Endothelial cell of umbilical vein (primary cell): ENCODE measurements at regions not wholly inside any gene's neighbourhood (a gene's known extent, or its start where the extent isn't known, plus 50 kb on each side); places are given as distances from the start of the nearest gene placed in this dataset.

Experiments used
- BruUV-seq: library from RNA; stranded (reverse); fragments of 400-500 nt; replicated peaks from 2 replicates; lab custom pipeline; 2021; lab: Mats Ljungman, UMichigan
- CTCF ChIA-PET: fragments of 300-600, 350-600 bp; sonication (Branson Sonifier 250); formaldehyde crosslinking; loops from one replicate; lab custom pipeline; 2021; ENCODE audit warnings: antibody characterized with exemption, inconsistent platforms; lab: Charles Lee
- POLR2A ChIA-PET: fragments of 300-600, 350-600 bp; sonication (Branson Sonifier 250); formaldehyde crosslinking; loops from one replicate; lab custom pipeline; 2021; ENCODE audit warnings: antibody characterized with exemption, inconsistent platforms; lab: Charles Lee
- DNase-seq: peaks from one replicate; pipeline ENCODE4 v3.0.0-alpha.2; 2011; ENCODE audit warnings: low read depth, low spot score
- FAIRE-seq: peaks from 2 replicates; lab custom pipeline; 2011; peaks lifted over from hg19 to GRCh38; lab: Jason Lieb, UNC
- H2AFZ ChIP-seq: 2 replicates; pipeline ENCODE4 v1.6.0; 2012; ENCODE audit warnings: low read depth, low read length, control low read depth, inconsistent platforms
- H3K27ac ChIP-seq: 2 replicates; pipeline ENCODE4 v1.5.1; 2011; ENCODE audit warnings: low read depth, mild to moderate bottlenecking, control low read depth, low read length, moderate library complexity; ENCODE audit not compliant: insufficient read depth
- H3K27me3 ChIP-seq, 2 experiments: 2 replicates each; pipeline versions ENCODE4 v1.6.0 to v1.6.1; 2011; ENCODE audit warnings: low read length in 2 of 2, mixed read lengths in 1 of 2; ENCODE audit not compliant: control insufficient read depth in 2 of 2, insufficient read depth in 2 of 2
- H3K36me3 ChIP-seq, 2 experiments: 2 replicates in 1 of 2; 3 replicates in 1 of 2; pipeline ENCODE4 v1.5.1; 2011; ENCODE audit warnings: low read length in 2 of 2, mild to moderate bottlenecking in 1 of 2, moderate library complexity in 1 of 2; ENCODE audit not compliant: control insufficient read depth in 2 of 2, insufficient read depth in 2 of 2; ENCODE audit errors: extremely low read depth in 1 of 2
- H3K4me1 ChIP-seq: 3 replicates; pipeline ENCODE4 v1.5.1; 2011; ENCODE audit warnings: mild to moderate bottlenecking, low read length; ENCODE audit not compliant: control insufficient read depth, insufficient read depth; ENCODE audit errors: extremely low read depth
- H3K4me2 ChIP-seq: 2 replicates; pipeline ENCODE4 v1.6.1; 2011; ENCODE audit warnings: low read length, control low read depth, mixed read lengths; ENCODE audit not compliant: insufficient read depth
- H3K4me3 ChIP-seq, 3 experiments: fragments of 200-600 bp in 1 of 3; sonication (generic), shearing (Covaris generic) in 1 of 3; replicated peaks in 1 of 3; 2 replicates each; pipeline ENCODE4 v1.5.1; 2011 to 2016; ENCODE audit warnings: control low read depth in 3 of 3, low read length in 3 of 3, mild to moderate bottlenecking in 2 of 3, inconsistent platforms in 1 of 3, low read depth in 1 of 3, moderate library complexity in 1 of 3; ENCODE audit not compliant: insufficient read depth in 1 of 3
- H3K79me2 ChIP-seq: 2 replicates; pipeline ENCODE4 v1.6.0; 2012; ENCODE audit warnings: low read length, inconsistent platforms; ENCODE audit not compliant: control insufficient read depth, insufficient read depth
- H3K9ac ChIP-seq: replicated peaks from 2 replicates; pipeline ENCODE3; 2011; ENCODE audit warnings: low read length, control low read depth; ENCODE audit not compliant: insufficient read depth; ENCODE audit errors: extremely low read depth
- H3K9me1 ChIP-seq: replicated peaks from 3 replicates; pipeline ENCODE4 v1.6.0; 2011; ENCODE audit warnings: mild to moderate bottlenecking, low read length; ENCODE audit not compliant: control insufficient read depth, insufficient read depth; ENCODE audit errors: extremely low read depth
- H3K9me3 ChIP-seq: replicated peaks from 2 replicates; pipeline ENCODE4 v1.5.1; 2012; ENCODE audit warnings: low read length, inconsistent platforms; ENCODE audit not compliant: control insufficient read depth, insufficient read depth
- H4K20me1 ChIP-seq: replicated peaks from 2 replicates; pipeline ENCODE3; 2011; ENCODE audit warnings: mild to moderate bottlenecking, low read length; ENCODE audit not compliant: control insufficient read depth, insufficient read depth; ENCODE audit errors: extremely low read depth
- EZH2 ChIP-seq: IDR thresholded peaks from 2 replicates; pipeline ENCODE4 v1.6.1; 2012; ENCODE audit warnings: borderline replicate concordance, low read depth, mild to moderate bottlenecking, moderate library complexity, low read length, inconsistent platforms; ENCODE audit not compliant: severe bottlenecking
- FOS ChIP-seq: IDR thresholded peaks from 2 replicates; pipeline ENCODE4 v1.6.1; 2011; ENCODE audit warnings: mild to moderate bottlenecking, low read length, moderate library complexity, borderline replicate concordance; ENCODE audit not compliant: insufficient read depth
- GATA2 ChIP-seq: IDR thresholded peaks from 2 replicates; pipeline ENCODE4 v1.7.0; 2011; ENCODE audit warnings: low read depth, mild to moderate bottlenecking, moderate library complexity, mixed read lengths, low read length; ENCODE audit not compliant: insufficient read length, insufficient read depth
- JUN ChIP-seq: IDR thresholded peaks from 2 replicates; pipeline ENCODE4 v1.6.1; 2011; ENCODE audit warnings: borderline replicate concordance, low read depth; ENCODE audit not compliant: insufficient read length, insufficient read depth
- MYC ChIP-seq: IDR thresholded peaks from one replicate; pipeline ENCODE4 v1.6.1; 2011; ENCODE audit warnings: mild to moderate bottlenecking, low read depth, low read length
- POLR2A ChIP-seq: IDR thresholded peaks from 2 replicates; pipeline ENCODE4 v1.6.1; 2012; ENCODE audit warnings: low read depth, mild to moderate bottlenecking, control low read depth, low read length
- POLR2AphosphoS5 ChIP-seq: IDR thresholded peaks from 2 replicates; pipeline ENCODE4 v1.6.1; 2012; ENCODE audit warnings: low read depth, mild to moderate bottlenecking, control low read depth, low read length, moderate library complexity; ENCODE audit not compliant: insufficient read depth
- dilution Hi-C: fragments of 300-500 bp; cut with MboI; formaldehyde crosslinking; loops from one replicate; pipeline ENCODE4 v1.15.0; 2019; ENCODE audit warnings: low sequenced_read_pairs; ENCODE audit not compliant: extremely low pct_ligation_motif_present
- intact Hi-C: fragments of 100-400 bp; cut with micrococcal nuclease; formaldehyde crosslinking; loops from one replicate; pipeline ENCODE4 v1.10.0; 2022
- TF ChIP-seq, protein P1 (sequence below): IDR thresholded peaks from 2 replicates; pipeline ENCODE4 v1.6.1; 2011; ENCODE audit not compliant: insufficient read depth, insufficient read length
- TF ChIP-seq, protein P2 (sequence below), 2 donors: IDR thresholded peaks; 1 replicate in 1 of 2; 2 replicates in 1 of 2; pipeline ENCODE4 v1.5.1; 2011; ENCODE audit warnings: low read length in 2 of 2, mild to moderate bottlenecking in 2 of 2, moderate library complexity in 2 of 2, control low read depth in 1 of 2, inconsistent platforms in 1 of 2, low read depth in 1 of 2; ENCODE audit not compliant: insufficient read depth in 1 of 2; ENCODE audit errors: extremely low read depth in 1 of 2

DNA sequence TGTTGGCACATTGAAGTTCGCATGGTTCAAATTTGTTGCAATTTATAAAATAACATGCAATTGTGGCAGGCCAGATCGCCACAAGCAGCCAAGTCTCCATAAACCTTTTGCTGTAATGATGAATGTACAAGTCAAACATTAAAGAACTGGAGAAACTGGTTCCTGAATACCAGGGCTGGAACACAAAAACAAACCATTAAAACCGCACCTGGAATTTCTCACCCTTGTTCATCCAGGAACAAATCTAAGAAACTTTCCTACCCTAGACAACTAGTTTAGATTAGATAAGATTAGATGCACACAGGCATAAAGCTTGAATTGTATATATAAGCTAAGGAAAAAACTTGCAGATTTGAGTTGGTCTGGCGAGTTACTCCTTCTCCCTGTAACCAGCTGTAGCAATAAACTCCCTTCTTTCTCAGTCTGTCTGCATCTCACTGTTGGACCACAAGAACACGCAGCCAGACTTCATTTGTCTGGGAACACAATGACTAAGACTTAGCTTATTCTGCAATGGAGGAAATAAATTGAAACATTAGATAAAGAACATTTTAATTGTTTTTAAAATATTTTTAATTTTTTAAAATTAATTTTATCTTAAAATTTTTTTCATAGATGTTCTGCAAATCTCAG lies 1835.5 kb upstream of the LRRTM1 start:
- Histone ChIP-seq H4K20me1 (no peaks in the 10 kb centered on the region), H3K79me2 (no peaks in the 10 kb centered on the region), H3K4me2 (no peak overlapping the region), H3K27me3 (no peaks in the 10 kb centered on the region), H2AFZ (no peak overlapping the region), H3K9ac (no peak overlapping the region), H3K9me3 (no peaks in the 10 kb centered on the region), H3K4me3 (no peak overlapping the region), H3K36me3 (no peaks in the 10 kb centered on the region), H3K4me1 (no peaks in the 10 kb centered on the region), H3K9me1 (no peaks in the 10 kb centered on the region), H3K27ac (no peak overlapping the region)
- ChIA-PET POLR2A (no interaction called here), CTCF (interaction anchor here (0.7 kb wide), 1 partner anchor 24 kb away, joined by 3 read pairs; no protein-coding TSS in a partner anchor)
- BruUV-seq, result no TSS peak
- intact Hi-C loops, result no loop called here
- TF ChIP-seq POLR2A (no peak), FOS (no peak)
- TF ChIP-seq, protein P1, sequence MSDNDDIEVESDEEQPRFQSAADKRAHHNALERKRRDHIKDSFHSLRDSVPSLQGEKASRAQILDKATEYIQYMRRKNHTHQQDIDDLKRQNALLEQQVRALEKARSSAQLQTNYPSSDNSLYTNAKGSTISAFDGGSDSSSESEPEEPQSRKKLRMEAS, result no peak
- no peak for DNase-seq
- dilution Hi-C loops, result no loop called here
- no peak for FAIRE-seq

DNA sequence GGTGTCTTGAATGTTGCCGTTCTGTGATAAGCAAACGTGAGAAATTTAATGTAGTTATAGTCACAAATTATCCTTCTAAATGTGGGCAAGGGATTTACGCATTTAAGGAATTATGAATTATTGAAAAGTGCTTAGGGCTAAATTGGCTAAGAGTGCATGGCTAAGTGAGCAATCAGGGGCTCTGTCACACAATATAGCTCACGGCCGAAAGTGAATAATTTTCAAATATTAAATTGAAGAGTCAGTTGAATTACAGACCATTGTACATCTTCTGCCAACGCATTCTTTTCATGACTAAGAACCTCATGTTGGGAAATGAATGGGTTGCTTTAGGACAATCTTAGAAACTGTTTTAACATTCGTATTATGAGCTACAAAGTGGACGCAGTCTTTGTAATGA lies 1832.9 kb upstream of the LRRTM1 start:
- intact Hi-C loops (no loop called here), dilution Hi-C loops (no loop called here)
- DNase-seq (no peak), FAIRE-seq (no peak)
- Histone ChIP-seq H3K4me3 (no peak overlapping the region), H3K9me1 (no peaks in the 10 kb centered on the region), H3K27ac (no peak overlapping the region), H4K20me1 (no peaks in the 10 kb centered on the region), H3K9ac (no peak overlapping the region), H3K27me3 (no peaks in the 10 kb centered on the region), H3K79me2 (no peaks in the 10 kb centered on the region), H2AFZ (no peak overlapping the region), H3K9me3 (no peaks in the 10 kb centered on the region), H3K4me1 (no peaks in the 10 kb centered on the region), H3K36me3 (no peaks in the 10 kb centered on the region), H3K4me2 (no peak overlapping the region)
- BruUV-seq, result no TSS peak
- TF ChIP-seq MYC, result no peak
- TF ChIP-seq GATA2, result no peak
- no peak for TF ChIP-seq POLR2AphosphoS5
- TF ChIP-seq, protein P2, sequence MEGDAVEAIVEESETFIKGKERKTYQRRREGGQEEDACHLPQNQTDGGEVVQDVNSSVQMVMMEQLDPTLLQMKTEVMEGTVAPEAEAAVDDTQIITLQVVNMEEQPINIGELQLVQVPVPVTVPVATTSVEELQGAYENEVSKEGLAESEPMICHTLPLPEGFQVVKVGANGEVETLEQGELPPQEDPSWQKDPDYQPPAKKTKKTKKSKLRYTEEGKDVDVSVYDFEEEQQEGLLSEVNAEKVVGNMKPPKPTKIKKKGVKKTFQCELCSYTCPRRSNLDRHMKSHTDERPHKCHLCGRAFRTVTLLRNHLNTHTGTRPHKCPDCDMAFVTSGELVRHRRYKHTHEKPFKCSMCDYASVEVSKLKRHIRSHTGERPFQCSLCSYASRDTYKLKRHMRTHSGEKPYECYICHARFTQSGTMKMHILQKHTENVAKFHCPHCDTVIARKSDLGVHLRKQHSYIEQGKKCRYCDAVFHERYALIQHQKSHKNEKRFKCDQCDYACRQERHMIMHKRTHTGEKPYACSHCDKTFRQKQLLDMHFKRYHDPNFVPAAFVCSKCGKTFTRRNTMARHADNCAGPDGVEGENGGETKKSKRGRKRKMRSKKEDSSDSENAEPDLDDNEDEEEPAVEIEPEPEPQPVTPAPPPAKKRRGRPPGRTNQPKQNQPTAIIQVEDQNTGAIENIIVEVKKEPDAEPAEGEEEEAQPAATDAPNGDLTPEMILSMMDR (IDR thresholded peaks at IDR 0.05; ENCODE audit: extremely low read depth in 1 of 2, insufficient read depth in 1 of 2, low read depth in 1 of 2, low read length in 2 of 2), result no peak
- no peak for TF ChIP-seq JUN
- TF ChIP-seq, protein P1, result no peak
- no peak for TF ChIP-seq EZH2
- no peak for TF ChIP-seq POLR2A
- no peak for TF ChIP-seq FOS
- CTCF ChIA-PET, result no interaction called here
- POLR2A ChIA-PET, result no interaction called here
